Heart right ventricle (tissue), 16 donors: ENCODE measurements at regions not wholly inside any gene's neighbourhood (a gene's known extent, or its start where the extent isn't known, plus 50 kb on each side); places are given as distances from the start of the nearest gene placed in this dataset.

Source experiments
- ATAC-seq, 8 donors: fragments of 200-7000 bp; cut with Tn5 transposase; one replicate each; pipeline ENCODE4 v1.9.1; 2020; ENCODE audit warnings: mild to moderate bottlenecking in 8 of 8, moderate library complexity in 8 of 8, moderate number of reproducible peaks in 1 of 8
- DNase-seq, 2 donors: peaks; one replicate each; pipeline ENCODE4 v3.0.0-alpha.2; 2020
- H3K27ac ChIP-seq, 10 donors: fragments of 200-600 bp; sonication (generic) in 2 of 10; one replicate each; pipeline versions ENCODE4 v1.5.0 to v1.8.0; 2020 to 2022; ENCODE audit warnings: mild to moderate bottlenecking in 3 of 10
- H3K27me3 ChIP-seq, 7 donors: fragments of 200-600 bp; one replicate each; pipeline ENCODE4 v1.8.0; 2021 to 2022; ENCODE audit warnings: mild to moderate bottlenecking in 2 of 7
- H3K36me3 ChIP-seq, 9 donors: fragments of 200-600 bp; sonication (generic) in 1 of 9; one replicate each; pipeline versions ENCODE4 v1.5.0 to v1.8.0; 2020 to 2022; ENCODE audit warnings: mild to moderate bottlenecking in 2 of 9
- H3K4me1 ChIP-seq, 9 donors: fragments of 200-600 bp; sonication (generic) in 1 of 9; one replicate each; pipeline versions ENCODE4 v1.5.0 to v1.8.0; 2020 to 2022; ENCODE audit warnings: mild to moderate bottlenecking in 4 of 9
- H3K4me3 ChIP-seq, 10 donors: fragments of 200-600 bp; sonication (generic) in 2 of 10; one replicate each; pipeline versions ENCODE4 v1.5.0 to v1.8.0; 2020 to 2022; ENCODE audit warnings: mild to moderate bottlenecking in 7 of 10, moderate library complexity in 2 of 10
- H3K9me3 ChIP-seq, 11 donors: fragments of 200-600 bp in 10 of 11; sonication (generic) in 2 of 11; one replicate each; pipeline versions ENCODE4 v1.5.0 to v1.8.0; 2013 to 2022; ENCODE audit warnings: mild to moderate bottlenecking in 2 of 11, control low read depth in 1 of 11, moderate library complexity in 1 of 11
- WGBS, 2 donors: extraction: QIAGEN DNeasy Blood & Tissue Kit; methylation state at CpG; one replicate each; pipeline ENCODE4 v1.1.7; 2013; ENCODE audit warnings: inconsistent platforms in 1 of 2; 5-methylcytosine and 5-hydroxymethylcytosine counted together
- intact Hi-C, 10 donors: fragments of 100-400 bp; cut with DNase I; formaldehyde crosslinking; loops; one replicate each; pipeline versions ENCODE4 v1.11.1 to v1.14.2; 2022
- TF ChIP-seq, protein P1 (sequence below), 9 donors: fragments of 200-600 bp; sonication (generic) in 2 of 9; IDR thresholded peaks; one replicate each; pipeline versions ENCODE4 v1.5.0 to v1.8.0; 2021 to 2022; ENCODE audit warnings: antibody characterized with exemption in 9 of 9, mild to moderate bottlenecking in 5 of 9, moderate library complexity in 1 of 9
- donor health status: Arrhythmogenic right ventricular cardiomyopathy.
- donor health status: ischemic (EF 13 %, LVEDD 7.1; RV severe dilation, severe dysfunction).
- donor health status: healthy with polysubstance abuse.
- donor health status: DM: no; HTN: yes; CAD: no.
- donor health status: DM: no; HTN: no; CAD: no.
- donor health status: ischemic (EF 25% LVEDD 6.9; RV normal size, moderate dysfunction).
- donor health status: ischemic (EF 25% LVEDD 5.7; RV mildly dilated, moderate dysfunction).
- donor health status: healthy.
- donor health status: DM: yes; HTN: yes; CAD: no.
- donor health status: Ischemic cardiomyopathy.
- donor health status: ischemic (EF 35%, LVEDD 5.7; RV mildly dilated, moderate dysfunction).
- donor health status: nonischemic (EF 11% LVEDD 7.7; RV severe dilation, severe dysfunction).
- donor health status: DM: yes; HTN: yes; CAD: no.
- donor health status: PGD.
- donor health status: ischemic (EF 29% LVEDD 5.4; RV normal size, mild dysfunction).
- donor health status: nonischemic (EF 23%, LVEDD 6.1; RV moderate dilation, normal function).

DNA sequence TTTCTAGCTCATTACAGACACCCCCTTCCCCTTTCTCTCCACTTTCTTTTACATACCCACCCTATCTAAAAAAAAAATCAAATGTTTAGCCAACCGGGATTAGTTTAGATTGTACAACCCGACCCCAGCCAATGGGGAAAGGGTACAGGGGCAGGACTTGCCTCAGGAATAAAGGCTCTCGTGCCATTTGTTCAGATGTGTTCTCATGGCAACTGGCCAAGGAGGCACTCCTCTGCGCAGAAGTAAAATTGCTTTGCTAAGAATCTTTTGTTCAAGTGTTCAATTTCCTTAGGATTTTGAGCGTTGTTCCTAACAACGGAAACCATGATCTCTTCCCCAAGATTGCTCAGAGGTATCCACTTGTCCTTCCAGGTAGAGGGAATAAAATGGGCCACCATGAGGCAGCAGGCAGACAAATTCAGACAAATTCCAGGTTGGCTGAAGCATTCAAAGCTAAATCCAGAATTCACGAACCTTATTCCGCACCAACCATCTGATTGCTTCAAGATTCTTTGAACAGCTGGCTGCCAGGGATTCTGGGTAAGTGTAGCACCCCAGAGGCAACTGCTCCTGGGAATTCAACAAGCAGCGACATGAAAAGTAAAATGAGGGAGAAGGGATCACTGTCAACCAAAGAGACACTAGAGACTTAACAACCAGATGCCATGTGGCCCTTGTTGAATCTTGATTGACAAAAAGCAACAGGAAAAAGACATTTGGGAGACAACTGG is 431.8 kb downstream of the PREX1 start:
- 73 to 74% methylated on average over 9 of the region's 9 CpGs for WGBS, 2 donors
- DNase-seq (no peak), ATAC-seq (no peak)
- TF ChIP-seq, protein P1, sequence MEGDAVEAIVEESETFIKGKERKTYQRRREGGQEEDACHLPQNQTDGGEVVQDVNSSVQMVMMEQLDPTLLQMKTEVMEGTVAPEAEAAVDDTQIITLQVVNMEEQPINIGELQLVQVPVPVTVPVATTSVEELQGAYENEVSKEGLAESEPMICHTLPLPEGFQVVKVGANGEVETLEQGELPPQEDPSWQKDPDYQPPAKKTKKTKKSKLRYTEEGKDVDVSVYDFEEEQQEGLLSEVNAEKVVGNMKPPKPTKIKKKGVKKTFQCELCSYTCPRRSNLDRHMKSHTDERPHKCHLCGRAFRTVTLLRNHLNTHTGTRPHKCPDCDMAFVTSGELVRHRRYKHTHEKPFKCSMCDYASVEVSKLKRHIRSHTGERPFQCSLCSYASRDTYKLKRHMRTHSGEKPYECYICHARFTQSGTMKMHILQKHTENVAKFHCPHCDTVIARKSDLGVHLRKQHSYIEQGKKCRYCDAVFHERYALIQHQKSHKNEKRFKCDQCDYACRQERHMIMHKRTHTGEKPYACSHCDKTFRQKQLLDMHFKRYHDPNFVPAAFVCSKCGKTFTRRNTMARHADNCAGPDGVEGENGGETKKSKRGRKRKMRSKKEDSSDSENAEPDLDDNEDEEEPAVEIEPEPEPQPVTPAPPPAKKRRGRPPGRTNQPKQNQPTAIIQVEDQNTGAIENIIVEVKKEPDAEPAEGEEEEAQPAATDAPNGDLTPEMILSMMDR (IDR thresholded peaks at IDR 0.05), result no peak
- peaks cover 0 to 25% (median 0%) of the 10 kb centered on the region in 7 donors for H3K27me3 ChIP-seq
- H3K4me3 ChIP-seq, result no peak overlapping the region
- no peak overlapping the region for H3K27ac ChIP-seq
- H3K36me3 ChIP-seq, result no peaks in the 10 kb centered on the region
- H3K4me1 ChIP-seq, result peaks cover 0 to 21% (median 6%) of the 10 kb centered on the region in 9 donors
- intact Hi-C loops, result no loop called here
- H3K9me3 ChIP-seq, result peaks cover 0 to 15% (median 0%) of the 10 kb centered on the region in 11 donors

DNA sequence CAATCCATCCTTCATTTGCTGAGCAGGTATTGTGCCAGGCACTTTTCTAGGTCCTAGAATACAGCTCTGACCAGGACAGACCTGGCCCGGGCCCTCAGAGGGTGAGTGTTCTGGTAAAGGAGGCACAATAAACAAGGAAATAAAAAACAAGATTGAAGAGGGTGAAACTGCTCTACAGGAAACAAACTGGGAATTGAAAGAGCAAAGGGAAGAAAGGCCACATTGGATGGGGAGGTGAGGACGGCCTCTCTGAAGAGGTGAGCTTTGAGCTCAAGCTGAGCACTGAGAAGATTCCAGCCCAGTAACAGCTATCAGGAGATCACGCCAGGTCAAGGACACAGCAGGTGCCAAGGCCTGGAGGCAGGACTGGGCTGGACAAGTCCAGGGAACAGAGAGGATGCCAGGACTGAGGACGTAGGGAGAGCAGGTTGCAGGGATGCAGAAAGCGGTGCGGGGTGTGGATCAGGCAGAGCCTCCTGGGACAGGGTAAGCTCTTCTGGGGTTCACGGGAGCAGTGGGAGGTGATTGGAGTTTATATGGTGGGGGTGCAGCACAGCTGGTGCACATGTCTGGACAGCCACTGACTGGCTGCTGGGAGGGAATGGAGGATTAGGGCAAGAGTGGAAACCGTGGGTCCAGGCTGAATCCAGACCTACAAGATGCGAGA is 433.3 kb downstream of the PREX1 start:
- intact Hi-C loops, result no loop called here
- H3K9me3 ChIP-seq, result peaks cover 0 to 15% (median 0%) of the 10 kb centered on the region in 11 donors
- peaks cover 0 to 21% (median 6%) of the 10 kb centered on the region in 9 donors for H3K4me1 ChIP-seq
- H3K27ac ChIP-seq, result no peak overlapping the region
- H3K36me3 ChIP-seq, result no peaks in the 10 kb centered on the region
- 90 to 91% methylated on average over 9 of the region's 9 CpGs for WGBS, 2 donors
- ATAC-seq (no peak), DNase-seq (no peak)
- H3K27me3 ChIP-seq, result peaks cover 0 to 22% (median 0%) of the 10 kb centered on the region in 7 donors
- no peak overlapping the region for H3K4me3 ChIP-seq
- TF ChIP-seq, protein P1 (IDR thresholded peaks at IDR 0.05), result no peak

DNA sequence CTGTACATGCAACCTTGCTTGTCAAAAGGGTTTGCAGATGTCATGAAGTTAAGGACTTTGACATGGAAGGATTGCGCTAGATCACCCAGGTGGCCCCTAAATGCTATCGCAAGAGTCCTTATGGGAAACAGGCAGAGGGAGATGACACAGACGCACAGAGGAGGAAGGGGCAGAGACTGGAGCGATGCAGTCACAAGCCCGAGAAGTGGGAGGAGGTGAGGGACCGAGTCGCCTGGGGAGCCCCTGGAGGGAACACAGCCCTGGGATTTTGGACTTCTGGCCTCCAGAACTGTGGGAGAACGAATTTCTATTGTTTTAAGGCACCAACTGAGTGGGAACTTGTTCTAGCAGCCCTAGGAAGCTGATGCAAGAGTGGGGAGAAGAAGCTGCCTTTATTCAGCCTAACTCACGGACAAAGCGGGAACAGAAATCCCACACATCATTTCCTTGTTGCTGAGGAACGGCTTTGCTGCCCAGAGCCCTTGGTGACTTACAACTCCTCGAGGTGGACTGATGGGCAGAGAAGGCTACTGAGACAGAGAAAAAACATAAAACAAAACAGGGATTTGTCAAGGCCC is 434.0 kb downstream of the PREX1 start:
- H3K36me3 ChIP-seq, result no peaks in the 10 kb centered on the region
- H3K27ac ChIP-seq, result no peak overlapping the region
- DNase-seq (no peak), ATAC-seq (no peak)
- H3K4me3 ChIP-seq, result no peak overlapping the region
- H3K27me3 ChIP-seq, result peaks cover 0 to 22% (median 0%) of the 10 kb centered on the region in 7 donors
- intact Hi-C loops, result no loop called here
- H3K9me3 ChIP-seq, result peaks cover 0 to 15% (median 0%) of the 10 kb centered on the region in 11 donors
- WGBS, 2 donors, result 90 to 91% methylated on average over 12 of the region's 12 CpGs
- H3K4me1 ChIP-seq, result peaks cover 0 to 21% (median 6%) of the 10 kb centered on the region in 9 donors
- TF ChIP-seq, protein P1 (IDR thresholded peaks at IDR 0.05), result no peak

DNA sequence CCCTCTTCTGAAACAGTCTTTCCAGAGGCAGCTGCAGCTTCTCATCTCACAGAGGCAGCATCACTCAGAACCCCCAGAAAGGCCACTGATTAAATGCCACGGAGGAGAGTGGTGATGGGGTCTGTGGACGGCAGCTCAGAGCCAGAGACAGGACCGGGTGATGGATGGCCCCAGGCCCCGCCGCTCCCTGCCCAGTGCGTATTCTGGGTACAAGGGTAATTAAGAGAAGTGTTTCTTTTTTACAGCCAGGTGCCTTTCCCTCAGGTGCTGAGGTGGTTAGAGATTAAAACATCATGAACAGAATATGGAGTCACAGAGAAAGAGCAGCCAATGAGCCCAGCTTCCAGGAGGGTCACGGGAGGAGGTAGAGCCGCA is 434.5 kb downstream of the PREX1 start:
- TF ChIP-seq, protein P1 (IDR thresholded peaks at IDR 0.05), result no peak
- WGBS, 2 donors, result 94 to 97% methylated on average over 8 of the region's 8 CpGs
- Histone ChIP-seq H3K4me1 (peaks cover 0 to 16% (median 6%) of the 10 kb centered on the region in 9 donors), H3K4me3 (no peak overlapping the region), H3K27me3 (peaks cover 0 to 22% (median 0%) of the 10 kb centered on the region in 7 donors), H3K9me3 (peaks cover 0 to 15% (median 0%) of the 10 kb centered on the region in 11 donors), H3K27ac (no peak overlapping the region), H3K36me3 (no peaks in the 10 kb centered on the region)
- ATAC-seq (no peak), DNase-seq (no peak)
- intact Hi-C loops, result no loop called here
